ENCODE measurements at regions not wholly inside any gene's neighbourhood (a gene's known extent, or its start where the extent isn't known, plus 50 kb on each side); places are given as distances from the start of the nearest gene placed in this dataset.

DNA sequence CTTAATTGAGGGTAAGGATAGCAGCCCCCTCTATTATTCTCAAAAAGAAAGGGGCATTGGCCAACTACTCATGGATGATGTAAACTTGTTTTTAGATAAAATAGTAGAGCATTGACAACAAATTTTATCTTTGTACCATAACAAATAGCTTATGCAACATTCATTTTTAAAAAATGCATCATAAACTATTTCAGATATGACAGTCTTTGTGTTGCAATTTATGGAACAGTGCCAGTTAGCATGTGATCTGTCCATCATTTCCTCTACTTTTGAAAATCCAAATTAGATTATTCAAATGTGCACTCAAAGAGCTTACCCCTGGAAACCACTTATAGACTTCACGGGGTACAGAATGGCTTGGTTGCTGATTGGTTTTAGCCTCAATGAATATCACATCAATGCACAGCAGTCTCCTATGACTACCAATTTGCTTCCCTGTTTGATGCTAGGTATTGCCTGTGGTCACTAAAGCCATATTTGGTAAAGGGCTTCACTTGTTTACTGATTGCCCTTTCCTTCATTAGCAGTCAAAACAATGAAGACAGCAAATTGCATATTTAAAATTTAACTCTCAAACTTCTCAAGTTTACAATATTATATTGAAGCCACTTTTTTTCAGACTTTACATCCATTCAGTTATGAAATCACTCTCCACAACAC lies 274.9 kb upstream of the MGAT4C start:
- Histone ChIP-seq H3K27me3 (ENCODE audit: control insufficient read depth, low read length) (no peaks in the 10 kb centered on the region), H3K79me2 (ENCODE audit: control insufficient read depth, low read length) (no peaks in the 10 kb centered on the region), H3F3A (ENCODE audit: control insufficient read depth, insufficient read depth) (no peaks in the 10 kb centered on the region), H4K20me1 (ENCODE audit: control insufficient read depth, insufficient read depth, low read depth, low read length) (no peaks in the 10 kb centered on the region), H3K9me2 (replicated peaks; ENCODE audit: control insufficient read depth, low read length) (no peaks in the 10 kb centered on the region), H3K4me1 (ENCODE audit: control insufficient read depth, low read length) (no peaks in the 10 kb centered on the region), H3K27ac (ENCODE audit: low read depth, low read length) (no peak overlapping the region), H3K9me3 (ENCODE audit: control insufficient read depth, insufficient read depth, low read length) (0 out of 2 replicates have a peak, but pooled peaks cover under 1% of the 10 kb centered on the region), H3K4me3 (ENCODE audit: low read length) (no peak overlapping the region), H3K36me3 (ENCODE audit: control insufficient read depth, low read length) (no peaks in the 10 kb centered on the region), H3K4me2 (ENCODE audit: low read length) (no peak overlapping the region)
- no peak for TF ChIP-seq EZH2phosphoT487 (IDR thresholded peaks at IDR 0.05; ENCODE audit: borderline replicate concordance, low read length)

DNA sequence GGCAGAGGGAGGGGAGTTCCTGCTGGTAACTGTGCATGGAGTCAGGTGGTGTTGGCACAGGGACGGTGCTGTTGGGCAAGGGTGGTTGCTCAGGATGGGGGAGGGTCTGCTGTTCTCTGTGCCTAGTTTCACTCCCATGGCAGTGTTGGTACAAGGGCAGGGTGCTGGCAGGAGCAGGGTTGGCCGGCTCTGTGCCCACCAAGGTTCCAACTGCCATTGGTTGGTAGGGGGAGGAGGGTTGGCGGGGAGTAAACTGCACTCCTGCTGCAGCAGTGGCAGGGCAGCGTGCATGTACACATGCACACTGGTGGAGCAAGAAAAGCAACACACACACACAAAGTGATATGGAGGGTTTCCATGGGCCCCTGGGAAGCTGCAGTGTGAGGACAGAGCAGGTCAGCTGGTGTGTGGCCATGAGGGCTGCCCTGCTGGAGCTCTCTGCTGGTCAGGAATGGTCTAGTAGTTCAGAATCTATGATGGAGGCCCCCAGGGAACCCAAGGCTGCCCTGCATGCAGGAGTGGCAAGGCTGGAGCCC lies 269.9 kb upstream of the MGAT4C start:
- Histone ChIP-seq H4K20me1 (ENCODE audit: control insufficient read depth, insufficient read depth, low read depth, low read length) (no peaks in the 10 kb centered on the region), H3F3A (ENCODE audit: control insufficient read depth, insufficient read depth) (no peaks in the 10 kb centered on the region), H3K4me3 (ENCODE audit: low read length) (no peak overlapping the region), H3K9me2 (replicated peaks; ENCODE audit: control insufficient read depth, low read length) (no peaks in the 10 kb centered on the region), H3K4me2 (ENCODE audit: low read length) (no peak overlapping the region), H3K79me2 (ENCODE audit: control insufficient read depth, low read length) (no peaks in the 10 kb centered on the region), H3K27ac (ENCODE audit: low read depth, low read length) (no peak overlapping the region), H3K27me3 (ENCODE audit: control insufficient read depth, low read length) (no peaks in the 10 kb centered on the region), H3K4me1 (ENCODE audit: control insufficient read depth, low read length) (no peaks in the 10 kb centered on the region), H3K9me3 (ENCODE audit: control insufficient read depth, insufficient read depth, low read length) (peaks cover 8% of the 10 kb centered on the region; the same call in 1 of the 2 replicates), H3K36me3 (ENCODE audit: control insufficient read depth, low read length) (no peaks in the 10 kb centered on the region)
- TF ChIP-seq, protein P1, sequence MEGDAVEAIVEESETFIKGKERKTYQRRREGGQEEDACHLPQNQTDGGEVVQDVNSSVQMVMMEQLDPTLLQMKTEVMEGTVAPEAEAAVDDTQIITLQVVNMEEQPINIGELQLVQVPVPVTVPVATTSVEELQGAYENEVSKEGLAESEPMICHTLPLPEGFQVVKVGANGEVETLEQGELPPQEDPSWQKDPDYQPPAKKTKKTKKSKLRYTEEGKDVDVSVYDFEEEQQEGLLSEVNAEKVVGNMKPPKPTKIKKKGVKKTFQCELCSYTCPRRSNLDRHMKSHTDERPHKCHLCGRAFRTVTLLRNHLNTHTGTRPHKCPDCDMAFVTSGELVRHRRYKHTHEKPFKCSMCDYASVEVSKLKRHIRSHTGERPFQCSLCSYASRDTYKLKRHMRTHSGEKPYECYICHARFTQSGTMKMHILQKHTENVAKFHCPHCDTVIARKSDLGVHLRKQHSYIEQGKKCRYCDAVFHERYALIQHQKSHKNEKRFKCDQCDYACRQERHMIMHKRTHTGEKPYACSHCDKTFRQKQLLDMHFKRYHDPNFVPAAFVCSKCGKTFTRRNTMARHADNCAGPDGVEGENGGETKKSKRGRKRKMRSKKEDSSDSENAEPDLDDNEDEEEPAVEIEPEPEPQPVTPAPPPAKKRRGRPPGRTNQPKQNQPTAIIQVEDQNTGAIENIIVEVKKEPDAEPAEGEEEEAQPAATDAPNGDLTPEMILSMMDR (IDR thresholded peaks at IDR 0.05; ENCODE audit: low read depth, low read length, poor library complexity, severe bottlenecking): no peak
- TF ChIP-seq EZH2phosphoT487 (IDR thresholded peaks at IDR 0.05; ENCODE audit: borderline replicate concordance, low read length): no peak

DNA sequence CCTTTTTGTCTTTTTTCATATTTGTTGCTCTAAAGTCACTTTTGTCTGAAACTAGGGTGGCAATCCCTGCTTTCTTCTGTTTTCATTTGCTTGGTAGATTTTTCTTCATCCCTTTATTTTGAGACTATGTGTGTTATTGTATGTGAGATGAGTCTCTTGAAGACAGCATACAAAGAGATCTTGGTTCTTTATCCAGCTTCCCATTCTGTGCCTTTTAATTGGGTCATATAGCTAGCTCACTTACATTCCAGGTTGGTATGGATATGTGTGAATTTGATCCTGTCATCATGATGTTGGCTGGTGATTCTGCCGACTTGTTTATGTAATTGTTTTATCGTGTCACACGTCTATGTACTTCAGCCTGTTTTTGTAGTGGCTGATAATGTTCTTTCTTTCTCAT lies 267.7 kb upstream of the MGAT4C start:
- Histone ChIP-seq H3K27ac (ENCODE audit: low read depth, low read length) (no peak overlapping the region), H3K9me3 (ENCODE audit: control insufficient read depth, insufficient read depth, low read length) (peaks cover 8% of the 10 kb centered on the region; the same call in 1 of the 2 replicates), H3K27me3 (ENCODE audit: control insufficient read depth, low read length) (no peaks in the 10 kb centered on the region), H3K4me3 (ENCODE audit: low read length) (no peak overlapping the region), H4K20me1 (ENCODE audit: control insufficient read depth, insufficient read depth, low read depth, low read length) (no peaks in the 10 kb centered on the region), H3F3A (ENCODE audit: control insufficient read depth, insufficient read depth) (no peaks in the 10 kb centered on the region), H3K4me2 (ENCODE audit: low read length) (no peak overlapping the region), H3K79me2 (ENCODE audit: control insufficient read depth, low read length) (no peaks in the 10 kb centered on the region), H3K36me3 (ENCODE audit: control insufficient read depth, low read length) (no peaks in the 10 kb centered on the region), H3K9me2 (replicated peaks; ENCODE audit: control insufficient read depth, low read length) (no peaks in the 10 kb centered on the region), H3K4me1 (ENCODE audit: control insufficient read depth, low read length) (no peaks in the 10 kb centered on the region)
- TF ChIP-seq EZH2phosphoT487 (IDR thresholded peaks at IDR 0.05; ENCODE audit: borderline replicate concordance, low read length): no peak
- TF ChIP-seq, protein P1 (IDR thresholded peaks at IDR 0.05; ENCODE audit: low read depth, low read length, poor library complexity, severe bottlenecking): no peak

DNA sequence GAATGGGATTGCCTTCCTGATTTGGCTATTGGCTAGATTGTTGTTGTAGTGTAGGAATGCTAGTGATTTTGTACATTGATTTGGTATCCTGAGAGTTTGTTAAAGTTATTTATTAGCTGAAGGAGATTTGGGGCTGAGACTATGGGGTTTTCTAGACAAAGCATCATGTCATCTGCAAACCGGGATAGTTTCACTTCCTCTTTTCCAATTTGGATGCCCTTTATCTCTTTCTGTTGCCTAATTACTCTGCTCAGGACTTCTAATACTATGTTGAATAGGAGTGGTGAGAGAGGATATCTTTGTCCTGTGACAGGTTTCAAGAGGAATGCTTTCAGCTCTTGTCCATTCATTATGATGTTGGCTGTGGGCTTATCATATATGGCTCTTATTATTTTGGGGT lies 265.7 kb upstream of the MGAT4C start:
- TF ChIP-seq EZH2phosphoT487 (IDR thresholded peaks at IDR 0.05; ENCODE audit: borderline replicate concordance, low read length): no peak
- TF ChIP-seq, protein P1 (IDR thresholded peaks at IDR 0.05; ENCODE audit: low read depth, low read length, poor library complexity, severe bottlenecking): no peak
- no peaks in the 10 kb centered on the region for H4K20me1 ChIP-seq (ENCODE audit: control insufficient read depth, insufficient read depth, low read depth, low read length)

More for the DNA sequence above, 265.7 kb upstream of the MGAT4C start:
- Histone ChIP-seq H3K36me3 (ENCODE audit: control insufficient read depth, low read length) (no peaks in the 10 kb centered on the region), H3K9me2 (replicated peaks; ENCODE audit: control insufficient read depth, low read length) (no peaks in the 10 kb centered on the region), H3K79me2 (ENCODE audit: control insufficient read depth, low read length) (no peaks in the 10 kb centered on the region), H3K27me3 (ENCODE audit: control insufficient read depth, low read length) (no peaks in the 10 kb centered on the region), H3K4me1 (ENCODE audit: control insufficient read depth, low read length) (no peaks in the 10 kb centered on the region), H3K9me3 (ENCODE audit: control insufficient read depth, insufficient read depth, low read length) (peaks cover 8% of the 10 kb centered on the region; the same call in 1 of the 2 replicates), H3K27ac (ENCODE audit: low read depth, low read length) (no peak overlapping the region), H3K4me3 (ENCODE audit: low read length) (no peak overlapping the region), H3F3A (ENCODE audit: control insufficient read depth, insufficient read depth) (no peaks in the 10 kb centered on the region), H3K4me2 (ENCODE audit: low read length) (no peak overlapping the region)

All from DOHH2 (cell line).